ENCODE measurements at regions not wholly inside any gene's neighbourhood (a gene's known extent, or its start where the extent isn't known, plus 50 kb on each side); places are given as distances from the start of the nearest gene placed in this dataset.

DNA sequence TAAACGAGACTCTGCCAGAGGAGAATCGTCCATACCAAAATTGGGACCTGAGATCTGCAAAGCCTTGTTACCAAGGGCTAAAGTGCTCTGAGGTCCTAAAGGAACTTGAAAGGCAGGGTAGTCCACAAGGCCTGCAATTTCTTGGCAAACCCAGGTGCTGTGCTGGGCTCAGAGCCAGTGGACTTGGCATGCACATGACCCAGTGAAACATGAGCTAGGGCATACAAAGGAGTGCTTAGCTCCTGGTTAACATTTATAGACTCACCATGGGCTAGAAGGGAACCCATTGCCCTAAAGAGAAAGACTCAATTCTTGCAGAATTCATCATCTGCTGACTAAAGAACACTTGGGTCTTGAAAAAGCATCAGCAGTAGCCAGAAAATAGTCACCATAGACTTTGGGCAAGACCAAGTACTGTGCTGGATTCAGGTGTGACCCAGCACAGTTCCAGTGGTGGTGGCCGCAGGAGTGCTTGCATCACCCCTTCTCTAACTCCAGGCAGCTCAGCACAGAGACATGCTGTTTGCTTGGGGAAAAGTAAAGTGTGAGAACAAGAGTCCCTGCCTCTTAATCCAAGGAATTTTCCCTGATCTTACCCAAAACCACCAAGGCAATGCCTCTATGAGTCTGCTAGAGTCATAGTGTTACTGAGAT is 1069.4 kb upstream of the ADGRL2 start:
- no peak overlapping the region for H3K27ac Mint-ChIP-seq
- no peak for ATAC-seq (ENCODE audit: low read depth in 2 of 2)
- H3K4me3 Mint-ChIP-seq: no peak overlapping the region
- Histone ChIP-seq H3K9me3 (ENCODE audit: control insufficient read depth in 2 of 2, low read length in 2 of 2) (peaks cover 3 to 16% of the 10 kb centered on the region in 2 experiments), H3K4me3 (ENCODE audit: low read depth, low read length) (no peak overlapping the region), H3K4me1 (ENCODE audit: control insufficient read depth, insufficient read depth, low read length, poor library complexity, severe bottlenecking) (no peaks in the 10 kb centered on the region), H3K36me3 (ENCODE audit: control insufficient read depth, insufficient read depth, low read length) (no peaks in the 10 kb centered on the region), H3K27me3 (ENCODE audit: control insufficient read depth, insufficient read depth, low read length) (no peaks in the 10 kb centered on the region), H3K27ac (ENCODE audit: insufficient read depth, low read length, poor library complexity, severe bottlenecking) (no peak overlapping the region)
- DNase-seq: no peak
- no peaks in the 10 kb centered on the region for H3K27me3 Mint-ChIP-seq
- no peaks in the 10 kb centered on the region for H3K36me3 Mint-ChIP-seq
- H3K4me1 Mint-ChIP-seq: peaks cover 0 to 4% (median 0%) of the 10 kb centered on the region in 4 donors
- H3K9me3 Mint-ChIP-seq: peaks cover 3 to 18% (median 9%) of the 10 kb centered on the region in 7 donors

GRCh38 chr1:80722611-80723010 is 1078.1 kb upstream of the ADGRL2 start:
- peaks cover 3 to 25% (median 11%) of the 10 kb centered on the region in 7 donors for H3K9me3 Mint-ChIP-seq
- no peak overlapping the region for H3K4me3 ChIP-seq (ENCODE audit: low read depth, low read length)

DNA sequence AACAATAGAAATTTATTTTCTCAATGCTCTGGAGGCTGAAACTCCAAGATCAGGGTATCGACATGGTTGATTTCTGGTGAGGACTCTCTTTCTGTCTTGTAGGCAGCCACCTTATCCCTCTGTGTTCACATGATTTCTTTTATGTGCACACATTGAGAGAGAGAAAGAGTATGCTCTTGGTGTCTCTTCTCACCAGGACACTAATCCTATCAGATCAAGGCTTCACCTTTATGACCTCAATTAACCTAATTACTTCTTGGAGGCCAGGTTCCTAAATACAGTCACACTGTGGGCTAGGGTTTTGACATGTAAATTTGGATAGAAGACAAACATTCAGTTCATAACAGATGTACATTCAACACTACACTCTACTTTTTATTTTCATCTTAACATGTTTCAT is 1094.2 kb upstream of the ADGRL2 start:
- Histone ChIP-seq H3K9me3 (ENCODE audit: control insufficient read depth in 2 of 2, low read length in 2 of 2) (peaks cover 3 to 5% of the 10 kb centered on the region in 2 experiments), H3K4me3 (ENCODE audit: low read depth, low read length) (no peak overlapping the region), H3K27me3 (ENCODE audit: control insufficient read depth, insufficient read depth, low read length) (no peaks in the 10 kb centered on the region), H3K4me1 (ENCODE audit: control insufficient read depth, insufficient read depth, low read length, poor library complexity, severe bottlenecking) (no peaks in the 10 kb centered on the region), H3K36me3 (ENCODE audit: control insufficient read depth, insufficient read depth, low read length) (no peaks in the 10 kb centered on the region), H3K27ac (ENCODE audit: insufficient read depth, low read length, poor library complexity, severe bottlenecking) (no peak overlapping the region)
- no peak overlapping the region for H3K27ac Mint-ChIP-seq
- no peak overlapping the region for H3K4me3 Mint-ChIP-seq
- ATAC-seq (ENCODE audit: low read depth in 2 of 2) (no peak), DNase-seq (no peak)
- peaks cover 0 to 17% (median 2%) of the 10 kb centered on the region in 7 donors for H3K9me3 Mint-ChIP-seq
- no peaks in the 10 kb centered on the region for H3K36me3 Mint-ChIP-seq
- no peaks in the 10 kb centered on the region for H3K4me1 Mint-ChIP-seq
- no peaks in the 10 kb centered on the region for H3K27me3 Mint-ChIP-seq

More at GRCh38 chr1:80722611-80723010, 1078.1 kb upstream of the ADGRL2 start:
- Histone ChIP-seq H3K27me3 (ENCODE audit: control insufficient read depth, insufficient read depth, low read length) (no peaks in the 10 kb centered on the region), H3K4me1 (ENCODE audit: control insufficient read depth, insufficient read depth, low read length, poor library complexity, severe bottlenecking) (no peaks in the 10 kb centered on the region), H3K36me3 (ENCODE audit: control insufficient read depth, insufficient read depth, low read length) (no peaks in the 10 kb centered on the region), H3K9me3 (ENCODE audit: control insufficient read depth in 2 of 2, low read length in 2 of 2) (peaks cover 0 to 12% of the 10 kb centered on the region in 2 experiments), H3K27ac (ENCODE audit: insufficient read depth, low read length, poor library complexity, severe bottlenecking) (no peak overlapping the region)
- H3K27me3 Mint-ChIP-seq: no peaks in the 10 kb centered on the region
- peak overlapping the region in 1 of 4 donors; percentile 43 for H3K4me3 Mint-ChIP-seq
- no peaks in the 10 kb centered on the region for H3K4me1 Mint-ChIP-seq
- ATAC-seq (ENCODE audit: low read depth in 2 of 2) (no peak), DNase-seq (no peak)
- no peaks in the 10 kb centered on the region for H3K36me3 Mint-ChIP-seq
- no peak overlapping the region for H3K27ac Mint-ChIP-seq

- H3K27me3 ChIP-seq (ENCODE audit: control insufficient read depth, insufficient read depth, low read length): no peaks in the 10 kb centered on the region
- H3K36me3 Mint-ChIP-seq: no peaks in the 10 kb centered on the region
- peaks cover 4 to 8% of the 10 kb centered on the region in 2 experiments for H3K9me3 ChIP-seq (ENCODE audit: control insufficient read depth in 2 of 2, low read length in 2 of 2)
- no peak overlapping the region for H3K4me3 Mint-ChIP-seq
- peaks cover 0 to 33% (median 8%) of the 10 kb centered on the region in 7 donors for H3K9me3 Mint-ChIP-seq
- H3K27me3 Mint-ChIP-seq: no peaks in the 10 kb centered on the region
- H3K36me3 ChIP-seq (ENCODE audit: control insufficient read depth, insufficient read depth, low read length): no peaks in the 10 kb centered on the region
- no peak overlapping the region for H3K4me3 ChIP-seq (ENCODE audit: low read depth, low read length)
- ATAC-seq (ENCODE audit: low read depth in 2 of 2): no peak
- no peak for DNase-seq
- H3K4me1 ChIP-seq (ENCODE audit: control insufficient read depth, insufficient read depth, low read length, poor library complexity, severe bottlenecking): no peaks in the 10 kb centered on the region
- no peak overlapping the region for H3K27ac Mint-ChIP-seq
- H3K27ac ChIP-seq (ENCODE audit: insufficient read depth, low read length, poor library complexity, severe bottlenecking): no peak overlapping the region
- no peaks in the 10 kb centered on the region for H3K4me1 Mint-ChIP-seq
These were observed 1122.3 kb upstream of the ADGRL2 start for GRCh38 chr1:80678438-80678837.

GRCh38 chr1:80675454-80675853 is 1125.3 kb upstream of the ADGRL2 start:
- H3K9me3 Mint-ChIP-seq: peaks cover 4 to 27% (median 9%) of the 10 kb centered on the region in 7 donors
- DNase-seq: no peak

DNA sequence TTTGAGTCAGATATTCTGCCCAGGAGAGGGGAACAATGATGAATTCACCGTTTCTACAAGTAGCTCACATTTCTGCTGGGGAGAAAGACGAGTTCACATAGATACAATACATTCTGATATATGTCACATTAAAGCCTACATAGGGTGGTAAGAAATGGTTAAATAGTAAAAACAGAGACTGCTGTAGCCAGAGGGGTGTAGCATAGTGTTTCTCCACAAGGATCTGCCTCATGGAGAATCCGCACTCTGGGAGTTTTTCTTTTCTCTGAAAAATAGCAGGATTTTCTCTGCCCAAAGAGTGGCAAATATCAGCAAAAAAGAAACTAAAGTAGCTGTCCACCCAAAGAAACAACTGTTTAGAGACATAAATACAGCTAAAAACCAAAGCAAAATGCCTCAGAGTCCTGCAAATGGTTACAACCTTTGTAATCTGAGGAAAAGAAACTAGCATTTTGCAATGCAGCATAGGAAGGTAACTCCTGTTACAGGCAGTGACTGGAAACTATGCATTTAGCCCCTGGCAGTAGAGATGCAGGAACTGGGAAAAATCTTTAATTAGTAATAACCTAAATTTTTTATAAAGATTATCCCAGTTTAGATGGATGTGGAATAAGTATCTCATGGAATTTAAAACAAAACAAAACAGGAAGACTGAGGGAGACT is 1126.7 kb upstream of the ADGRL2 start:
- Mint-ChIP-seq H3K27ac (no peak overlapping the region), H3K4me1 (no peaks in the 10 kb centered on the region), H3K27me3 (no peaks in the 10 kb centered on the region), H3K9me3 (peaks cover 4 to 22% (median 8%) of the 10 kb centered on the region in 7 donors), H3K4me3 (no peak overlapping the region), H3K36me3 (no peaks in the 10 kb centered on the region)
- ATAC-seq (ENCODE audit: low read depth in 2 of 2) (no peak), DNase-seq (no peak)
- Histone ChIP-seq H3K36me3 (ENCODE audit: control insufficient read depth, insufficient read depth, low read length) (peaks cover 3% of the 10 kb centered on the region), H3K27ac (ENCODE audit: insufficient read depth, low read length, poor library complexity, severe bottlenecking) (no peak overlapping the region), H3K4me1 (ENCODE audit: control insufficient read depth, insufficient read depth, low read length, poor library complexity, severe bottlenecking) (no peaks in the 10 kb centered on the region), H3K9me3 (ENCODE audit: control insufficient read depth in 2 of 2, low read length in 2 of 2) (peaks cover 4 to 7% of the 10 kb centered on the region in 2 experiments), H3K27me3 (ENCODE audit: control insufficient read depth, insufficient read depth, low read length) (no peaks in the 10 kb centered on the region), H3K4me3 (ENCODE audit: low read depth, low read length) (peak overlapping the region; percentile 20)

More at GRCh38 chr1:80675454-80675853, 1125.3 kb upstream of the ADGRL2 start:
- no peak overlapping the region for H3K4me3 Mint-ChIP-seq
- Histone ChIP-seq H3K27me3 (ENCODE audit: control insufficient read depth, insufficient read depth, low read length) (no peaks in the 10 kb centered on the region), H3K4me1 (ENCODE audit: control insufficient read depth, insufficient read depth, low read length, poor library complexity, severe bottlenecking) (no peaks in the 10 kb centered on the region), H3K4me3 (ENCODE audit: low read depth, low read length) (no peak overlapping the region), H3K27ac (ENCODE audit: insufficient read depth, low read length, poor library complexity, severe bottlenecking) (no peak overlapping the region), H3K36me3 (ENCODE audit: control insufficient read depth, insufficient read depth, low read length) (peaks cover 3% of the 10 kb centered on the region), H3K9me3 (ENCODE audit: control insufficient read depth in 2 of 2, low read length in 2 of 2) (peaks cover 7 to 8% of the 10 kb centered on the region in 2 experiments)
- peak overlapping the region in 1 of 3 donors; percentile 11 for H3K27ac Mint-ChIP-seq
- H3K36me3 Mint-ChIP-seq: no peaks in the 10 kb centered on the region
- no peaks in the 10 kb centered on the region for H3K4me1 Mint-ChIP-seq
- no peaks in the 10 kb centered on the region for H3K27me3 Mint-ChIP-seq
- ATAC-seq (ENCODE audit: low read depth in 2 of 2): no peak

GRCh38 chr1:80668372-80668771 is 1132.4 kb upstream of the ADGRL2 start:
- no peaks in the 10 kb centered on the region for H3K4me1 ChIP-seq (ENCODE audit: control insufficient read depth, insufficient read depth, low read length, poor library complexity, severe bottlenecking)
- no peak for ATAC-seq (ENCODE audit: low read depth in 2 of 2)
- H3K27ac ChIP-seq (ENCODE audit: insufficient read depth, low read length, poor library complexity, severe bottlenecking): no peak overlapping the region
- Mint-ChIP-seq H3K36me3 (no peaks in the 10 kb centered on the region), H3K27me3 (no peaks in the 10 kb centered on the region), H3K9me3 (peaks cover 2 to 10% (median 6%) of the 10 kb centered on the region in 7 donors), H3K4me1 (no peaks in the 10 kb centered on the region), H3K4me3 (no peak overlapping the region), H3K27ac (no peak overlapping the region)
- no peaks in the 10 kb centered on the region for H3K27me3 ChIP-seq (ENCODE audit: control insufficient read depth, insufficient read depth, low read length)
- H3K9me3 ChIP-seq (ENCODE audit: control insufficient read depth in 2 of 2, low read length in 2 of 2): peaks cover 0 to 3% of the 10 kb centered on the region in 2 experiments
- peaks cover 3% of the 10 kb centered on the region for H3K36me3 ChIP-seq (ENCODE audit: control insufficient read depth, insufficient read depth, low read length)
- no peak for DNase-seq
- H3K4me3 ChIP-seq (ENCODE audit: low read depth, low read length): no peak overlapping the region
